ENCODE measurements at regions not wholly inside any gene's neighbourhood (a gene's known extent, or its start where the extent isn't known, plus 50 kb on each side); places are given as distances from the start of the nearest gene placed in this dataset.
"Not testable (repeated sequence)": the region's sequence is repeated elsewhere in the genome, so short reads cannot be mapped to it uniquely, and the experiment has no call there.

DNA sequence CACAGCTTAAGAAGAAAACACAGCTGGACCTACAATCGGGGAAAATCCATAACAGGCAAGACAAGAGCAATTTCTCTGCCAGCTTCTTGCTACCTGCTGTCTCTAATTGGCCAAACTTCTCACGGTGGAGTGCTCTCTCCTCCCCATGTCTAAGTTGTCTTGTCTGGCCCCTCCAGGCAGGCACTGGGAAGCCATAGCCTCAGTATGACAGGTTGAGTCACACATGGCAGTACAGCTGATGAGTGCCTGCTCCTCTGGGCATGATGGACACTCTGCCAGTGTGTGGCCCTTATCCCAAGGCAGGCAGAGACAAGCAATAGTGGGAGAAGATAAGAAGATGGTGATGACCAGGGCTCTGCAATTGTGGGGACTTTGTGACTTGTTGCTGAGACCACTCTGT lies 551.8 kb downstream of the DIPK2A start:
- no peak for DNase-seq (ENCODE audit: low spot score)

DNA sequence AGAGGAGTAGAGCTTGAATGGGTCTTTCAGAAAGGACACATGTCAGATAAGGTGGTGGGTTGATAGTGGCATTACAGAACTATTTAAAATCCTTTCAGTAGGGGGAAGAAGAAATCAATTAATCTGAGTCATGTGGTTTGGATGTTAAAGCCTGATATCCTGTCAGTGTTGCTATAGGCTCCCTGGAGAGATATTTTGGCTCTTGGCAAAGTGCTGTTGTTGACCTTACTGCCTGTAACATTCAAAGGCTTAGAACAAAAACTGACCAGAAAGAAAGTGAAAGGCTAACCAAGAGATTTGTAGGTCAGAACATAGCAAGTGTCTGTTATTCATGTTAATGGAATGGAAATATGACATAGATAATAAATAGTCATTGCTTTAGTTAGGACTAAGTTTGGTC lies 552.9 kb downstream of the DIPK2A start:
- no peak for DNase-seq (ENCODE audit: low spot score)

- DNase-seq (ENCODE audit: low spot score) = no peak
Observed at GRCh38 chr3:144529566-144529965, 557.9 kb downstream of the DIPK2A start.

- DNase-seq (ENCODE audit: low spot score) = no peak
Observed at GRCh38 chr3:144544871-144545270, 573.2 kb downstream of the DIPK2A start.

- no peak for DNase-seq (ENCODE audit: low spot score)
Observed at GRCh38 chr3:144546539-144546938, 574.9 kb downstream of the DIPK2A start.

- no peak for DNase-seq (ENCODE audit: low spot score)
Observed at GRCh38 chr3:144548346-144548745, 576.7 kb downstream of the DIPK2A start.

DNA sequence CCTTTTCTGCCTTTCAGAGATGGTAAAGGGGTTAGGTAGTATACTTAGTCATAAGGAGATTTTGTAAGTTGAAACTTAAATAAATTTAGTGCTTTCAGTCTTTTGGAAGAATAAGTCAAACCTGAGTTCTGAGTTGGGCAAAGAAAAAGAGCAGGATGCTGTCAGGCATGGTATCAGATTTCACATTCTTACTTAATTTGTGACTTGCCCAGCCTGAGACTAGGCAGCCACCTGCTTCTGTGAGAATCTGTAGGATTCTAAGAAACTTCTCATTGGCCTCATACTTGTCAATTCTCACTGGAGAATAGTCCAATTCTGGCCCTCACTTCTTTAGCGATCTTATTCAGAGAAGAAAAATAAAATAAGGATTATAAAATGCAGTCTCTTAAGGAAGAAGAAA lies 577.5 kb downstream of the DIPK2A start:
- DNase-seq (ENCODE audit: low spot score) = no peak

GRCh38 chr3:144552346-144553057 lies 580.9 kb downstream of the DIPK2A start:
- DNase-seq (ENCODE audit: low spot score) = no peak

DNA sequence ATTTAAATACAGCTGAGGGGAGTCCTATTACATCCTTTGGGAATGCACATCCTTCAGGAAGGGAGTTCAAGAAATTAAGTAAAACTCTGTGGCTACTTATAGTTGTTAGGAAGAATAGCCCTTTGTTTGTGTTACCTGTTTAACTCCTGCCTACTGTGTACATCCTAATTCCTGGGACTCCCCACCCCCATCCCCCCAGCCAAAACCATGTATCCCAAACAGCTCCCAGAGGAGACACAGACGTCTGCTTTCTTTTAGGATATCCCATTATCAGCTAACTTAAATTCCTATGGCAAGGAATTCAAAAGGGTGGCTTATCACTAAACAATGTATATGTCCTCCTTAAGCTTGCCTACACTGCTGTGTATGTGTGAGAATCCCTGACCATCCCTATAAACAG lies 581.7 kb downstream of the DIPK2A start:
- DNase-seq (ENCODE audit: low spot score) = no peak

DNA sequence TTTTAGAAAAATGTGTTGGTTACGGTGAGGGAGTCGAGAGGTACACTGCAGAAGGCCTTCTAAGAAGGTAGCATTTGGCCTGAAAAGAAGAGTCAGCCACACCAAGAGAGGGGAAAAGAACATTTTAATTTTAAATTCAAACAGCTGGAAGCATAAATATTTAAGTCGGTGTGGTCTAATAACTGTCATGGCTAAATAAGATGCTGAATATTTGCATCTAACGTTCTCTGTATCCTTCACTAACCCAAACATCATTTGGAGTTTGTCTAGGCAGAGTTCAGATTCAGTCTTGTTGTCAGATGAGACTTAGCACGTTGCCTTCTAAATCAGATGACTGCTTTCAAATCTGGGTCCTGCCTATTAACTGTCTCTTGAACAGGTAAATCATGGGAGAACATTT lies 583.3 kb downstream of the DIPK2A start:
- DNase-seq (ENCODE audit: low spot score) = no peak

DNA sequence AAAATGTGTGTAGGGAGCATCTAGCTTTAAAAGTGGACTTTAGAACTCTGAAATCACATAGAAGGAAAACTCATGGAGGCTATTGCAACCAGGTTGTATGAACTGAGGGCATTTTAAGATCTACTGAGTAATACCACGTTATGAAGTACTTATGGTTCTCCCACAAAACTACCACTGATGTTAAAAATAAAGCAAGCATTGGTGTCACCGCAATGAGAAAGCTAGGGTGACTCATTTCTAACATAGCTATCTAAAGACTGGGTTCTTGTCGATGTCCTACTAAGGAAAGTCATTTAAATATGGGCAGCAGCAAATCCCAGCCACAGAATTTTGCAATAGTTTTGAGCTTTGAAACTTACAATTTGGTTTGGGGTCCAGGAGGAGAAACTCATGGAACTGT lies 584.8 kb downstream of the DIPK2A start:
- no peak for DNase-seq (ENCODE audit: low spot score)

DNA sequence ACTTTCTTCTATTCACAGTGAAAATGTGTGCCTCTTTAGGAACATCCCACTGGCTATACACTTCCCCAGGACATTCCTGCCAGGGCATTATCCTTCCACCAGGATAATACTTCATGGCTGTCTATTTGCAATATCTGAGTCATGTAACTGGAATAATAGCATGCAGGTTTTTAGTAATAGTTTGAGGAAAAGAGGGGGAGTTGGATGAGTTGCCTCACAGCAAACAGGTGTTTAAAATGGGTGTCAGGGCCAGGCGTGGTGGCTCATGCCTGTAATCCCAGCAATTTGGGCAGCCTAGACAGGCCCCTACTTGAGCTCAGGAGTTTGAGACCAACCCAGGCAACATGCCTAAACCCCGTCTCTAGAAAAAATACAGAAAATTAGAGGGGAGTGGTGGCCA lies 585.9 kb downstream of the DIPK2A start:
- no peak for DNase-seq (ENCODE audit: low spot score)

GRCh38 chr3:144564011-144564410 lies 592.4 kb downstream of the DIPK2A start:
- no peak for DNase-seq (ENCODE audit: low spot score)

DNA sequence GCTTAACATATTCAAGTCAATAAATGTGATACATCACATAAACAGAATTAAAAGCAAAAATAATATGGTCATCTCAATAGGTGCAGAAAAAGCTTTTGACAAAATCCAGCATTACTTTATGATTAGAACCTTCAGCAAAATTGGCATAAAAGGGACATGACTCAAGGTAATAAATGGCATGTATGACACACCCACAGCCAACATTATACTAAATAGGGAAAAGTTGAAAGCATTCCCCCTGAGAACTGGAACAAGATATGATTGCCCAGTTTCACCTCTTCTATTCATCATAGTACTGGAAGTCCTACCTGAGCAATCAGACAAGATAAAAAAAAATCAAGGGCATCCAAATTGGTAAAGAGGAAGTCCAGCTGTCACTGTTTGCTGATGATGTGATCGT lies 594.7 kb downstream of the DIPK2A start:
- DNase-seq (ENCODE audit: low spot score) = no peak

DNA sequence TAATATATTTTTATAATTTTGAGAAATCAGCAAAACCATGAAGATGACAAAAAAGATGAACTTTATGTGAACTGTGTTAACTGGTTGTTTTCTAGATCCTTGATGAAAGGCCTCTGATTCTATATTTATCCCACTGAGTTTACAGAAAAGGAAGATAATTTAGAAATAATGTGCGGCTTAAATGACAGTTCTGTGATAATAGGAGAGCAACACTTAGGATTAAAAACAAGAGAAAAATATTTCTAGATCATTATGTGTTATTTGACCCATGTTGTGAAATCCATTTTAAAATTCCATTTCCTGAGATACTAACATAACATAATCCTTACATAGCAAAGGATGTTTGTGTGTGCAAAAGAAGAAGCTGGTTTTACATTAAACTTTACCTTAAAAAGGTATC lies 598.0 kb downstream of the DIPK2A start:
- DNase-seq (ENCODE audit: low spot score) = no peak

- no peak for DNase-seq (ENCODE audit: low spot score)
Observed at GRCh38 chr3:144583871-144584270, 612.2 kb downstream of the DIPK2A start.

GRCh38 chr3:144585408-144585807 lies 613.8 kb downstream of the DIPK2A start:
- no peak for DNase-seq (ENCODE audit: low spot score)

- no peak for DNase-seq (ENCODE audit: low spot score)
Observed at GRCh38 chr3:144585953-144586352, 614.3 kb downstream of the DIPK2A start.

DNA sequence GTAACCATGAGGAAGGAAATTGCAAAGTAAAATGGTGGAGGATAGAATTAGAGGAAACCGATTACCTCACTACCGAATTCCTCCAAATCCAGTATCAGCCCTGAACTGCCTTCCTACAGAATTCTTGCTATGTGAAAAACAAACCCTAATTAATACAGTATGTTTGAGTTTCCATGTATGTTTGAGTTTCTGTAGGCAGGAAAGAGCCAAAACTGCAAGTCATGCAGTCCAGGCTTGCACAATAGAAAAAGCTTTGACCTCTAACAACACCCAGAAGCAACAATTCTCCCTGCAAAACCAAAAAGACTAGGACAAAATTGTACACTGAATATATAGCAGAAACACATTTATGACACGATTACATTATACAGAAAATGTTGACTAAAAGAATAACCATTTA lies 614.8 kb downstream of the DIPK2A start:
- no peak for DNase-seq (ENCODE audit: low spot score)

- no peak for DNase-seq (ENCODE audit: low spot score)
Observed at GRCh38 chr3:144590854-144591253, 619.2 kb downstream of the DIPK2A start.

- DNase-seq (ENCODE audit: low spot score) = no peak
Observed at GRCh38 chr3:144593881-144594280, 622.3 kb downstream of the DIPK2A start.

GRCh38 chr3:144620236-144620635 lies 648.6 kb downstream of the DIPK2A start:
- not testable (repeated sequence) for DNase-seq (ENCODE audit: low spot score)

DNA sequence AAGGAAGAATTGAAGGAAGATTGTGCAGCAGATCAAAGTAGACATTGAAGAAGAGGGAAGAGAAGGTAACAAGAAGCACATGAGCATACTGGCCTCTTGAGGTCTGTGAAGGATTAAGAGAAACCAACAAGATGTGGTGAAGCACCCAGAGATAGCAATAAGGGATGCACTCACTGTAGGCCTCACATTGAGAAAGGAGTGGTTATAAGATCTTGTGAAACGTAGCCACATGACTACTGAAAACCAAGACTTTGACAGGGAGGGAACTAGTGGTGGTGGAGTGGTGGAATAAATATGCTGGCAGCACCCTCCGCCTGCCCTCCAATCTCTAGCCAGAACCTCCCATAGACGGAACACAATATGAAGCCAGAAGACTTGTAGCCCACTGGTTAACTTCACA lies 651.2 kb downstream of the DIPK2A start:
- DNase-seq (ENCODE audit: low spot score) = no peak

- no peak for DNase-seq (ENCODE audit: low spot score)
Observed at GRCh38 chr3:144624656-144625055, 653.0 kb downstream of the DIPK2A start.

DNA sequence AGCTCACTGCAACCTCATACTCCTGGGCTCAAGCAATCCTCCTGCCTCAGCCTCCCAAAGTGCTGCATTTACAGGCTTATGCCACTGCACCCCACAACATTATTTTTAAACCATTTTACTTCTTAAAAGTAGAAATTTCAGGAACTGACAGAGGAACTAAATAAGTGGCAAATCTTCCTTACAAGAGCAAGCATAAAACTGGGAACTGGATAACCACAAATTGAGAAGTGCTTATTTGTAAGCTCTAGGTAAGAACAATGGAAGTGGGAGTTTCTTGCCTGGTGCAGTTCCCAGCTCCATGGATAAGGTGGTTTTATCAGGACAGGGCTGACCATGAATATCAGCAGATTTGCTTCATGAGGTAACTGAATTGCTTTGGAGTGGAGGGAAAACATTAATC lies 655.2 kb downstream of the DIPK2A start:
- no peak for DNase-seq (ENCODE audit: low spot score)

Measured in SW480 (cell line).